Karpas-422 (cell line): ENCODE measurements at regions not wholly inside any gene's neighbourhood (a gene's known extent, or its start where the extent isn't known, plus 50 kb on each side); places are given as distances from the start of the nearest gene placed in this dataset.
A peak's percentile ranks its signal among the peaks of the same experiment; 100 is the strongest.
"Not testable (repeated sequence)": the region's sequence is repeated elsewhere in the genome, so short reads cannot be mapped to it uniquely, and the experiment has no call there.

Experiments
- DNase-seq: peaks from one replicate; pipeline ENCODE4 v3.0.0-alpha.2; 2015
- H2AFZ ChIP-seq: fragments of 200-600 bp; sonication (generic); 2 replicates; pipeline ENCODE4 v1.6.1; 2014; ENCODE audit warnings: antibody characterized with exemption, low read length, mixed read lengths
- H3K27ac ChIP-seq: fragments of 200-600 bp; sonication (generic); 2 replicates; pipeline ENCODE4 v1.5.1; 2014; ENCODE audit warnings: mild to moderate bottlenecking, low read length, moderate library complexity
- H3K27me3 ChIP-seq: fragments of 200-600 bp; sonication (generic); 2 replicates; pipeline ENCODE4 v1.6.1; 2014; ENCODE audit warnings: low read length, mixed read lengths
- H3K36me3 ChIP-seq: fragments of 200-600 bp; sonication (generic); 2 replicates; pipeline ENCODE4 v1.6.1; 2014; ENCODE audit warnings: low read length, mixed read lengths; ENCODE audit not compliant: insufficient read depth
- H3K4me1 ChIP-seq: fragments of 200-600 bp; sonication (generic); 2 replicates; pipeline ENCODE4 v1.6.1; 2014; ENCODE audit warnings: mild to moderate bottlenecking, low read length, mixed read lengths
- H3K4me2 ChIP-seq: fragments of 200-600 bp; sonication (generic); 2 replicates; pipeline ENCODE4 v1.6.1; 2014; ENCODE audit warnings: low read length, low read depth, mild to moderate bottlenecking; ENCODE audit not compliant: poor library complexity, severe bottlenecking
- H3K4me3 ChIP-seq: fragments of 200-600 bp; sonication (generic); 2 replicates; pipeline ENCODE4 v1.5.1; 2014; ENCODE audit warnings: mild to moderate bottlenecking, antibody characterized with exemption, low read length, mixed read lengths
- H3K79me2 ChIP-seq: fragments of 200-600 bp; sonication (generic); 2 replicates; pipeline ENCODE4 v1.6.1; 2014; ENCODE audit warnings: mild to moderate bottlenecking, low read length, mixed read lengths
- H3K9ac ChIP-seq: fragments of 200-600 bp; sonication (generic); 2 replicates; pipeline ENCODE4 v1.6.0; 2014; ENCODE audit warnings: low read length
- H3K9me2 ChIP-seq: fragments of 200-600 bp; sonication (generic), shearing (Covaris generic); replicated peaks from 2 replicates; pipeline ENCODE4 v1.6.0; 2014; ENCODE audit warnings: mild to moderate bottlenecking, low read length, moderate library complexity; ENCODE audit not compliant: insufficient read depth
- H3K9me3 ChIP-seq: fragments of 300-700, 200-600 bp; sonication (generic); 2 replicates; pipeline ENCODE4 v1.6.1; 2014; ENCODE audit warnings: low read length, mixed read lengths
- H4K20me1 ChIP-seq: fragments of 200-600 bp; sonication (generic); 2 replicates; pipeline ENCODE4 v1.6.1; 2014; ENCODE audit warnings: mild to moderate bottlenecking, antibody characterized with exemption, low read length, low read depth; ENCODE audit not compliant: insufficient read depth

DNA sequence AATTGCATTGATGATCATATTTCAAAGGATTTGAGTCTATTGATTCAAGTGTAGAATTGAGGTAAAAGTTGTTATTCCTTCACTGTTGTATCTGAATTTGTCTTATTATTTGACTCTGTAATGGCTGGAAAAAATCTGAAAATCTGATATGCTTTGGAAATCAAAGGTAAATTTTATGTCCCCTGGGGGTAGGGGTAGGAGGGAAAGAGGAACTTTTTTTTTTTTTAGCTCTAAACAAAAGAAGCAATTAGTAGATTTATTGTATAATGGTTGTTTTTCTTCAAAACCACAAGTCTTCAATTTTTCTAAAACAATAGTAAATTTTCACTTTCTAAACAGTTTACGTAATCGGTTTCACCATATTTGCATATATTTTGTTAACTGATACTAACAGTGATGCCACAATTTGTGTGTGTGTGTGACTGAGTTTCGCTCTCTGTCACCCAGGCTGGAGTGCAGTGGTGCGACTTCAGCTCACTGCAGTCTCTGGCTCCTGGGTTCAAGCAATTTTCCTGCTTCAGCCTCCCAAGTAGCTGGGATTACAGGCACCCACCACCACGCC, 91.7 kb upstream of the GOLGA6L4 start:
- no peak overlapping the region for H3K4me2 ChIP-seq
- H3K4me3 ChIP-seq = no peak overlapping the region
- H2AFZ ChIP-seq = no peak overlapping the region
- DNase-seq = no peak
- no peaks in the 10 kb centered on the region for H3K9me3 ChIP-seq
- no peaks in the 10 kb centered on the region for H3K36me3 ChIP-seq
- H3K27me3 ChIP-seq = no peaks in the 10 kb centered on the region
- no peaks in the 10 kb centered on the region for H3K79me2 ChIP-seq
- no peak overlapping the region for H3K27ac ChIP-seq
- no peaks in the 10 kb centered on the region for H4K20me1 ChIP-seq
- H3K9ac ChIP-seq = no peak overlapping the region
- no peaks in the 10 kb centered on the region for H3K9me2 ChIP-seq
- H3K4me1 ChIP-seq = peaks cover 12% of the 10 kb centered on the region

DNA sequence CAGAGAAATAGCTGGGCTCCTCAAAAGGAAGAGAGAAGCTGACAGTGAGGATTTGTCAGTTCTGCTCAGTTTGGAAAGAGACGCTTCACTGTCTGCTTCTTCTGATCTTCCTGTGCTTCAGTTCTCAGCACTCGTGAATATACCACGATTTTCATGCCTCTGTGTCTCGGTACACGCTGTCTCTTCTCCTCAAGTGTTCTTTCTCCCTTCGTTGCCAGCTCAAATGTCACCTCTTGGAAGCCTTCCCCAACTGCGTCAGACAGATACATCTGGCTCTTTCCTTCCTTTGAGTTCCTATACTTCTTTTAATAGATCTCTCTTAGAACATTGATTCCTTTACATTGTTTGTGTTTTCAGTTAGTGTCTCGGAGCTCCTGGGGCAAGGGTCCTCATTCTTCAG, 90.6 kb upstream of the GOLGA6L4 start:
- not testable (repeated sequence) for H3K79me2 ChIP-seq, H3K4me2 ChIP-seq, H3K4me3 ChIP-seq, H3K27me3 ChIP-seq, H3K36me3 ChIP-seq, DNase-seq, H3K9me2 ChIP-seq, H3K9ac ChIP-seq, H2AFZ ChIP-seq, H3K27ac ChIP-seq, H4K20me1 ChIP-seq, H3K9me3 ChIP-seq
- peaks cover 12% of the 10 kb centered on the region for H3K4me1 ChIP-seq

DNA sequence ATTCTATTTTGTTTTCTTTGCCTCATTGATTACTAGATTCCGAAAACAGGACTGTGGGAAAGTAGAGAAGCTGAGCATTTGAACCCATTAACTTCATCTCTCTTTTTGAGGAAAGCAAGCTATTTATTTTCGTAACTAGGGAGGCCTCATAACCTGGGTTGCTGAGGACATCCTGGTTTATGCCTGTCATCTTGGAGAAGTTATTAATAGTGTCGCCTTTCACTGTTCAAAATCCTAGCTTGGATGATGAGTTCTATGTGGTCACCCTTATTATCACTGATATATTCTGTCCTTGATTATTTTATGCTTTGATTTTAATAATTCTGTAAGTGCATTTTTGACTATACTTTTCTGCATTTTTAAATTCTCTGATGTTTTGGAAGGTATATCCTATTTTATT, 89.3 kb upstream of the GOLGA6L4 start:
- not testable (repeated sequence) for H3K9me2 ChIP-seq, H2AFZ ChIP-seq, H3K4me2 ChIP-seq, H3K79me2 ChIP-seq, H4K20me1 ChIP-seq, H3K9me3 ChIP-seq, H3K27ac ChIP-seq, H3K36me3 ChIP-seq, H3K27me3 ChIP-seq, H3K9ac ChIP-seq, DNase-seq, H3K4me3 ChIP-seq
- peaks cover 12% of the 10 kb centered on the region for H3K4me1 ChIP-seq

DNA sequence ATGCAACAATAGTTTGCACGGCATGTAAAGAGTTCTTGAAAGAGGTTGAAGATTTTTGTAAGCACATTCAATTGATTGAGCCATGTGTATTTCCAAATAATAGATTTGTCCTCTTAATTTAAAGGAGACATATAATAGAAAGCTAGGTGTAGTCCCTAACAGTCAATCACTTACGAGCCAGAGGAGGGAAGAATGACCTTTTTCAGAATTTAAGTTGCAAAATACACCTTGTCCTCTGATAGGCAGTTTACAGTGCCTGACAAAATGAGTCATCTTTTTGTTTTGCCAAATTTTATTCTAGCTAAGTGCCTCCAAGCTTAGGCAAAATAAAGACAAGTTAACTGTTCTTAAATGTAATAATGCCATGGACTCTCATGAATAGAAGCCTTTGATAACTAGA, 88.3 kb upstream of the GOLGA6L4 start:
- not testable (repeated sequence) for H3K9me3 ChIP-seq, DNase-seq, H4K20me1 ChIP-seq, H3K4me2 ChIP-seq, H3K27ac ChIP-seq, H2AFZ ChIP-seq, H3K79me2 ChIP-seq, H3K4me3 ChIP-seq, H3K9ac ChIP-seq, H3K36me3 ChIP-seq, H3K9me2 ChIP-seq, H3K27me3 ChIP-seq
- peaks cover 13% of the 10 kb centered on the region for H3K4me1 ChIP-seq

DNA sequence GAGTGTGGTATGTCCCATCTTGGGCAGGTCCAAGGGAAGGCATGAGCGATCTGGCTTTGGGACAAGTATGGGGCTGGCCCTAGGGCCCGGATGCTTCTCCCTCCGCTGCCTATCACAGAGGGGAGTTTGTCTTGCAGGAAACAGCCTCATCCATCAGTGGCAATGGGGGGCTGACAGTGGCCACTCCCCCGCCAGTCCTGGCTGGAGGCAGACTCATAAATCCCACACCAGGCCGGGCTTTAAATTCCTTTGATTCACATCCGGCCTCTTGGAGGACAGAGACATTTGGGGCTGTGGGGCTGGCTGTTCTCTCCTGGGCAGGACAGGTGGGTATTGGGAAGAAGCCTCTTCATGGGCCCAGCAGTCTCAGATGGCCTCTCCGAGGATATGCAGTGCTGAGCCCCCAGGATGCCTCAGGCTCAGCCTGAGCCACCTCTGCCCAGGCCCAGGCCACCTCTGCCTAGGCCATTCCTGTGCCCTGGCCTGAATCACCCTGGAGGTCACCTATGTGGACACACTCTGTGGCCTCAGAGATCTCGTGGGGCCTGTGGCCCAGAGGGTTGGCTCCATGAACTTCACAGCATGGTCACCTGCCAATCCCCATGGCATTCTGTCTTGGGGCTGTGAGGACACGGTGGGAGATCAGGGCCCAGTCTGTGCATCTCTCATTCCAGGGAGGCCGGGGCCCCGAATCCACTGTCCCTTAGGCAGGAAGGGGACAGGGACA, 84.2 kb upstream of the GOLGA6L4 start:
- no peak for DNase-seq
- Histone ChIP-seq H4K20me1 (no peaks in the 10 kb centered on the region), H3K36me3 (no peaks in the 10 kb centered on the region)

DNA sequence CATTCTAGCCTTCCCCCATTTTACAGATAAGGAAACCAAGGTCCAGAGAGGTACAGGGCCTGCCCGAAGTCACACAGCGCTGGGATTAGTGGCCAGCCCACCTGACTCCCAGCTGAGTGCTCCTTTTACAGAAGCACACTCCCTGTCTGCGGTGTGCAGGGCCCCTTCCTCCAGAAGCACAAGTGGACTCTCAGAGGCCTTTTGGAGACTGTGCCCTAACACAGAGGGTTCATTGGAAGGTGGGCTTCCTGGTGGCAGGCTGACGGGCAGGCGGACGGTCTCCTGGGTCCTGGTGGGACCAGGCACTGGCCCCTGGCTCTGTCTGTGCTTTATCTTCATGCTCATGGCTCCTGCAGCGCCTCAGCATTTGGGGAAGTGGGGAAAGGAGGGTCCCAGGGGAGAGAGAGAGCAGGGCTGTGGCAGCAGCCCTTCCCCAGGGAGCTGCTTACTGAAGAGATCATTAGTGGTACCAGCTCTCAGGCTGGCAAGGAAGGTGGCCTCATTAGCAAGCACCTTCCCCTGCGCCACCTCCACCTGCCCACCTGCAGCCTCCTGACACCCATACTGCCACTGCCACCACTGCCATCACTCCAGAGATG, 83.1 kb upstream of the GOLGA6L4 start:
- peak; percentile 66 for DNase-seq
- not testable (repeated sequence) for H3K79me2 ChIP-seq, H2AFZ ChIP-seq, H3K27ac ChIP-seq, H3K9me2 ChIP-seq, H4K20me1 ChIP-seq, H3K4me3 ChIP-seq, H3K4me2 ChIP-seq, H3K27me3 ChIP-seq, H3K9ac ChIP-seq, H3K4me1 ChIP-seq, H3K36me3 ChIP-seq, H3K9me3 ChIP-seq

More for the DNA sequence above, 84.2 kb upstream of the GOLGA6L4 start:
- H3K27ac ChIP-seq = no peak overlapping the region
- H3K4me2 ChIP-seq = no peak overlapping the region
- peaks cover 9% of the 10 kb centered on the region for H3K4me1 ChIP-seq
- H3K9me3 ChIP-seq = no peaks in the 10 kb centered on the region
- H3K27me3 ChIP-seq = no peaks in the 10 kb centered on the region
- no peaks in the 10 kb centered on the region for H3K9me2 ChIP-seq
- no peak overlapping the region for H3K4me3 ChIP-seq
- no peaks in the 10 kb centered on the region for H3K79me2 ChIP-seq
- no peak overlapping the region for H2AFZ ChIP-seq
- H3K9ac ChIP-seq = no peak overlapping the region

DNA sequence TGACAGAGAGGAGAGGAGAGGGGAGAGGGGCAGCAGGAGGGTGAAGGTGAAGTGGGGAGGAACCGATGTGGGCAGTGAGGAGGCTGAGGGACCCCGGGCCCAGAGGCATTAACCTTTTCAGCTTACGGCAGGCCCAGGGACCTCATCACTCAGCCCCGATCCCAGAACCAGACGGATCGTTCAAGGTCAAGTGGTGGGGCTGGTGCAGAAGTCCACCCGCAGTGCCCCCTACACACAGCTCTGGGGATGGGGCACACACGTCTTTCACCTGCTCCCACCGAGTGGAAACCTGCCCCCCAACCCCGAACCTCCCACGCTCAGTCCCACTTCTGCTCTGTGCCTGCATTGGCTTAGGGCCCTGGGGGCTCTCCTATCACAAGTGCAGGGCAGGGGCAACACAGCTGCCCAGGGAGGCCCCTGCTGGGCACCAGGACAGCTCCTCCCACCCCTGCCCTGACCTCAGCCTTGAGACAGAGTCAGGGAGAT, 81.9 kb upstream of the GOLGA6L4 start:
- not testable (repeated sequence) for H3K79me2 ChIP-seq, H3K9ac ChIP-seq, H3K27me3 ChIP-seq, H2AFZ ChIP-seq, H3K27ac ChIP-seq, H3K4me1 ChIP-seq, H3K9me3 ChIP-seq, H4K20me1 ChIP-seq, H3K36me3 ChIP-seq, H3K4me3 ChIP-seq, DNase-seq, H3K4me2 ChIP-seq, H3K9me2 ChIP-seq

DNA sequence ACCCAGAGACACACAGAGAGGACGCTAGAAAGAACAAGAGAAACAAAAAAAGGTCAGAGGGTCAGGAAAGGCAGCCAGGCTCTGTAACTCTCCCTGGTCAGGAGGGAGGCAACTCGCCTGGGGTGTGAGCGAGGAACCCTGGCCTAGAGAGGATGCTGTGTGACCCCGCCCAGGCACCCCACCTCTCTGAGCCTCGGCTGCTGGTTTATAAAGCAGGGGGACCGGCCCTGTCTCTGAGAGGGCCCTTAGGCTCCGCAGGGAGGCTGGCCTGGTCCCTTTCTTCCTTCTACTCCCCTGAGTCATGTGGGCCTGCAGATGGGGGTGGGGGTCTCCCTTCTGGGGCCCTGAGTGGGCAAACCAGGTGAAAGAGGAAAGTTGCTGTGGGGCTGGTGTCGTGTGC, 81.3 kb upstream of the GOLGA6L4 start:
- not testable (repeated sequence) for H3K27me3 ChIP-seq, H3K36me3 ChIP-seq, H4K20me1 ChIP-seq, H3K4me2 ChIP-seq, H3K9me3 ChIP-seq, H3K27ac ChIP-seq, DNase-seq, H3K4me1 ChIP-seq, H3K9me2 ChIP-seq, H2AFZ ChIP-seq, H3K9ac ChIP-seq, H3K79me2 ChIP-seq, H3K4me3 ChIP-seq
